Gastrocnemius medialis (tissue), 4 donors: ENCODE measurements at regions not wholly inside any gene's neighbourhood (a gene's known extent, or its start where the extent isn't known, plus 50 kb on each side); places are given as distances from the start of the nearest gene placed in this dataset.

Experiments used
- POLR2A ChIP-seq, 2 donors: fragments of 450-650 bp; IDR thresholded peaks; one replicate each; pipeline ENCODE4 v1.6.1; 2017; ENCODE audit warnings: antibody characterized with exemption in 2 of 2, mild to moderate bottlenecking in 2 of 2, moderate library complexity in 2 of 2
- TF ChIP-seq, protein P1 (sequence below), 5 experiments: fragments of 450-650 bp in 3 of 5; fragments of 200-600 bp in 2 of 5; sonication (generic) in 2 of 5; IDR thresholded peaks in 4 of 5; conservative IDR thresholded peaks in 1 of 5; 1 replicate in 4 of 5; 2 replicates in 1 of 5; pipeline ENCODE4 v1.5.1; 2016 to 2019; ENCODE audit warnings: antibody characterized with exemption in 5 of 5, mild to moderate bottlenecking in 3 of 5, moderate library complexity in 3 of 5

DNA sequence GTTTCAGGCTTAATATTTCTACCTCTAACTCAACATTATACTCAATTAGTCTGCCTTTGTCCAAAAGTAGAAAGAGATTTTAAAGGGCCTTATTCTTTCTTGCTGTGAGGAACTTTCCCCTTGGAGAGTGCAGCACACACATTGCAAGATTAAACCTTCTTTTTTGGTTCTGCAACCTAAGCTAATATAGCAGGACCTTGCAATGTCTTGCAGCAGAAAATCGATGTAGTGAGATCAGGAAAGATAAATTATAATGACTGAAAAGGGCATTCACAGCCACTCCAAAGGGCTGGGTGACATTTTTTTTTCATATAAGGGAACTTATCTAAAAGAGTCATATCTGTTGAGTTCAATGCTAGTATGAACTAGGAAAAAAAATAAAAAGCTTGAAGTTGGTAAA, 422.7 kb upstream of the ADAMTS16 start:
- no peak for TF ChIP-seq POLR2A (IDR thresholded peaks at IDR 0.05)
- TF ChIP-seq, protein P1, sequence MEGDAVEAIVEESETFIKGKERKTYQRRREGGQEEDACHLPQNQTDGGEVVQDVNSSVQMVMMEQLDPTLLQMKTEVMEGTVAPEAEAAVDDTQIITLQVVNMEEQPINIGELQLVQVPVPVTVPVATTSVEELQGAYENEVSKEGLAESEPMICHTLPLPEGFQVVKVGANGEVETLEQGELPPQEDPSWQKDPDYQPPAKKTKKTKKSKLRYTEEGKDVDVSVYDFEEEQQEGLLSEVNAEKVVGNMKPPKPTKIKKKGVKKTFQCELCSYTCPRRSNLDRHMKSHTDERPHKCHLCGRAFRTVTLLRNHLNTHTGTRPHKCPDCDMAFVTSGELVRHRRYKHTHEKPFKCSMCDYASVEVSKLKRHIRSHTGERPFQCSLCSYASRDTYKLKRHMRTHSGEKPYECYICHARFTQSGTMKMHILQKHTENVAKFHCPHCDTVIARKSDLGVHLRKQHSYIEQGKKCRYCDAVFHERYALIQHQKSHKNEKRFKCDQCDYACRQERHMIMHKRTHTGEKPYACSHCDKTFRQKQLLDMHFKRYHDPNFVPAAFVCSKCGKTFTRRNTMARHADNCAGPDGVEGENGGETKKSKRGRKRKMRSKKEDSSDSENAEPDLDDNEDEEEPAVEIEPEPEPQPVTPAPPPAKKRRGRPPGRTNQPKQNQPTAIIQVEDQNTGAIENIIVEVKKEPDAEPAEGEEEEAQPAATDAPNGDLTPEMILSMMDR (IDR thresholded peaks at IDR 0.05 in 4 of 5, conservative IDR thresholded peaks at IDR 0.05 in 1 of 5) = no peak
